ENCODE measurements at regions not wholly inside any gene's neighbourhood (a gene's known extent, or its start where the extent isn't known, plus 50 kb on each side); places are given as distances from the start of the nearest gene placed in this dataset.

GRCh38 chr6:53979468-53980067, 131.7 kb upstream of the MLIP start:
- H3K27ac ChIP-seq (ENCODE audit: low read depth in 2 of 2, low read length in 1 of 2), result no peak overlapping the region
- peak; percentile 23 for DNase-seq
- no peaks in the 10 kb centered on the region for H3K36me3 ChIP-seq (replicated peaks in 1 of 2; ENCODE audit: control insufficient read depth in 1 of 2, insufficient read depth in 2 of 2, low read length in 1 of 2)
- no peak overlapping the region for H3K9ac ChIP-seq
- H3F3A ChIP-seq (replicated peaks; ENCODE audit: insufficient read depth), result peaks cover 5% of the 10 kb centered on the region
- H3K4me1 ChIP-seq (ENCODE audit: control insufficient read depth in 1 of 2, insufficient read depth in 2 of 2, low read depth in 1 of 2, low read length in 1 of 2), result peaks cover 0 to 7% of the 10 kb centered on the region in 2 experiments; a peak in 1 of 4 replicates
- H3K4me3 ChIP-seq (ENCODE audit: low read depth in 2 of 2, low read length in 1 of 2), result no peak overlapping the region; a peak in 1 of 4 replicates
- H3K9me3 ChIP-seq, result no peaks in the 10 kb centered on the region
- no peaks in the 10 kb centered on the region for H3K9me2 ChIP-seq
- no peaks in the 10 kb centered on the region for H3K79me2 ChIP-seq (ENCODE audit: insufficient read depth)
- no peaks in the 10 kb centered on the region for H4K20me1 ChIP-seq (ENCODE audit: insufficient read depth)
- ChIA-PET POLR2A (no interaction called here), CTCF (no interaction called here)
- peaks cover 7% of the 10 kb centered on the region for H3K27me3 ChIP-seq (ENCODE audit: insufficient read depth)
- H2AFZ ChIP-seq (ENCODE audit: low read depth), result no peak overlapping the region
- H3K4me2 ChIP-seq, result no peak overlapping the region
- TF ChIP-seq CHD2 (IDR thresholded peaks at IDR 0.05; ENCODE audit: low read length, partially characterized antibody) (no peak), GABPA (IDR thresholded peaks at IDR 0.05; ENCODE audit: low read depth) (no peak), EP300 (IDR thresholded peaks at IDR 0.05; ENCODE audit: borderline replicate concordance in 1 of 2, low read depth in 1 of 2, low read length in 1 of 2) (no peak), SMC3 (IDR thresholded peaks at IDR 0.05; ENCODE audit: low read depth, low read length) (peak; percentile 49), TEAD4 (IDR thresholded peaks at IDR 0.05; ENCODE audit: borderline replicate concordance, insufficient read depth) (no peak), MEF2A (IDR thresholded peaks at IDR 0.05; ENCODE audit: borderline replicate concordance, low read depth) (no peak), YY1 (IDR thresholded peaks at IDR 0.05; ENCODE audit: low read depth) (no peak), USF1 (IDR thresholded peaks at IDR 0.05; ENCODE audit: borderline replicate concordance, low read depth) (no peak), MAX (IDR thresholded peaks at IDR 0.05; ENCODE audit: low read depth) (no peak), RCOR1 (IDR thresholded peaks at IDR 0.05; ENCODE audit: low read length) (no peak), TCF12 (IDR thresholded peaks at IDR 0.05) (no peak), TAF1 (IDR thresholded peaks at IDR 0.05; ENCODE audit: borderline replicate concordance, low read depth, low read length) (no peak), NFIC (IDR thresholded peaks at IDR 0.05; ENCODE audit: borderline replicate concordance) (no peak), USF2 (IDR thresholded peaks at IDR 0.05; ENCODE audit: borderline replicate concordance, low read depth, low read length) (no peak), RAD21 (IDR thresholded peaks at IDR 0.05; ENCODE audit: low read length) (peak; percentile 73), REST (IDR thresholded peaks at IDR 0.05; ENCODE audit: low read depth, low read length) (no peak), CTCF (IDR thresholded peaks at IDR 0.05) (peak; percentile 92), ELF1 (IDR thresholded peaks at IDR 0.05) (no peak), EZH2phosphoT487 (IDR thresholded peaks at IDR 0.05; ENCODE audit: borderline replicate concordance, low read depth) (no peak), SIN3A (IDR thresholded peaks at IDR 0.05; ENCODE audit: borderline replicate concordance, low read depth, low read length) (no peak), JUND (IDR thresholded peaks at IDR 0.05) (no peak), FOSL2 (IDR thresholded peaks at IDR 0.05; ENCODE audit: borderline replicate concordance, low read depth) (no peak), NRF1 (IDR thresholded peaks at IDR 0.05; ENCODE audit: low read depth, low read length) (no peak), POLR2AphosphoS5 (IDR thresholded peaks at IDR 0.05; ENCODE audit: low read depth, low read length) (no peak), IRF3 (IDR thresholded peaks at IDR 0.05; ENCODE audit: low read depth, low read length) (no peak), MXI1 (IDR thresholded peaks at IDR 0.05; ENCODE audit: low read depth, low read length) (no peak), RFX5 (IDR thresholded peaks at IDR 0.05; ENCODE audit: low read length) (no peak)
